PFSK-1 (cell line): ENCODE measurements at regions not wholly inside any gene's neighbourhood (a gene's known extent, or its start where the extent isn't known, plus 50 kb on each side); places are given as distances from the start of the nearest gene placed in this dataset.

ENCODE experiments used
- FOXP2 ChIP-seq: optimal IDR thresholded peaks from 2 replicates; pipeline ENCODE3; 2011; ENCODE audit warnings: borderline replicate concordance, control low read depth, inconsistent platforms; ENCODE audit not compliant: insufficient read depth; ENCODE audit errors: extremely low read length, extremely low read depth
- POLR2AphosphoS5 ChIP-seq: IDR thresholded peaks from 2 replicates; pipeline ENCODE4 v1.6.1; 2012; ENCODE audit warnings: low read depth, mild to moderate bottlenecking, control low read depth, low read length, moderate library complexity
- REST ChIP-seq, 2 experiments: IDR thresholded peaks; 2 replicates each; pipeline versions ENCODE4 v1.6.1 to v1.8.0; 2011 to 2012; ENCODE audit warnings: low read depth in 2 of 2, low read length in 2 of 2, control low read depth in 1 of 2, inconsistent platforms in 1 of 2, mild to moderate bottlenecking in 1 of 2, moderate library complexity in 1 of 2; ENCODE audit not compliant: insufficient read depth in 1 of 2
- SIN3A ChIP-seq: IDR thresholded peaks from 2 replicates; pipeline ENCODE4 v1.6.1; 2012; ENCODE audit warnings: mild to moderate bottlenecking, low read length, moderate library complexity, borderline replicate concordance; ENCODE audit not compliant: insufficient read depth
- TAF1 ChIP-seq: IDR thresholded peaks from 2 replicates; pipeline ENCODE4 v1.6.1; 2012; ENCODE audit warnings: low read length, control low read depth, borderline replicate concordance; ENCODE audit not compliant: insufficient read depth

- no peak for TF ChIP-seq SIN3A
- no peak for TF ChIP-seq TAF1
- TF ChIP-seq REST (IDR thresholded peaks at IDR 0.05; ENCODE audit: insufficient read depth in 1 of 2, low read depth in 2 of 2, low read length in 2 of 2), result no peak
- TF ChIP-seq FOXP2, result no peak
- no peak for TF ChIP-seq POLR2AphosphoS5
Measured at GRCh38 chr2:105478670-105479069, 79.8 kb upstream of the FHL2 start.

DNA sequence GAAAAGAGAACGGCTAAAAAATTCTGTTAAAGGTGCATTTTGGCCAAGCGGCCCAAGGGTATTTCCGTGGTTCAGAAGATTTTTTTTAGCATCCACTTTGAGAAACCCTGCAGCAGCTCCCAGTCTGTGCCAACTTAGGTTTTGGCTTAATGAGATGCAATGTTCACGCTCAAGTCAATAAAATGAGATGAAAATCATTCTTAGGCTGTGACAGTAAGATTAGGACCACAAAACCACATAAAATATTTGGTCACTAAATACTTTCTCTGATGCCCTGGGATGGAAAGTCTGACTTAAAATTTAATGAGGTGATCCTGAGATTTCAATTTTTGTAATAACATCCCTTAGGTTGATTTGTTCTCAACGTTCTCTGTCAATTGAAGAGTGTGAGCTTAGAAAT lies 74.2 kb upstream of the FHL2 start:
- no peak for TF ChIP-seq FOXP2
- no peak for TF ChIP-seq POLR2AphosphoS5
- no peak for TF ChIP-seq REST (IDR thresholded peaks at IDR 0.05; ENCODE audit: insufficient read depth in 1 of 2, low read depth in 2 of 2, low read length in 2 of 2)
- TF ChIP-seq SIN3A, result no peak
- TF ChIP-seq TAF1, result no peak

GRCh38 chr2:105470979-105471378 lies 72.1 kb upstream of the FHL2 start:
- TF ChIP-seq FOXP2 (no peak), REST (IDR thresholded peaks at IDR 0.05; ENCODE audit: insufficient read depth in 1 of 2, low read depth in 2 of 2, low read length in 2 of 2) (no peak), SIN3A (no peak), POLR2AphosphoS5 (no peak), TAF1 (no peak)

DNA sequence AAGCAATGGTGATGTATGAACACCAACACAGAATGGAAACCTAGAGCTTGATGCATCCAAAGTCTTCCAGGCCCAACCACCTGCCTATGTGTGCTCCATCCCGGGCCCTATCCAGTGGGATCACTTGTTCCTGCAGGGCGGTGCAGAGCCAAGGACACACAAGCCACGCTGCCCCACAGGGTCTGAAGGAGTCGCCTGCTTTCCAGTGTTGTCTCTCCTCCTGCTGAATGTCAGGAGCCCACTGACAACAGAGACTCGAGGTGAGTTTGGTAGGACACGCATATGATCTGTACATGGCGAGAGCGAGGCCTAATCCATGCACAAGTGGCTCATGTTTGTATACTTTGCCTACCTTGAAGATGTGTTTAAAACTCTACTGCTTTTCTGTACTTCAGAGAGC lies 70.9 kb upstream of the FHL2 start:
- TF ChIP-seq POLR2AphosphoS5 (no peak), REST (IDR thresholded peaks at IDR 0.05; ENCODE audit: insufficient read depth in 1 of 2, low read depth in 2 of 2, low read length in 2 of 2) (no peak), SIN3A (no peak), TAF1 (no peak), FOXP2 (no peak)

- no peak for TF ChIP-seq SIN3A
- TF ChIP-seq REST (IDR thresholded peaks at IDR 0.05; ENCODE audit: insufficient read depth in 1 of 2, low read depth in 2 of 2, low read length in 2 of 2), result no peak
- TF ChIP-seq FOXP2, result no peak
- no peak for TF ChIP-seq POLR2AphosphoS5
- no peak for TF ChIP-seq TAF1
Measured at GRCh38 chr2:105468582-105469042, 69.8 kb upstream of the FHL2 start.
